ENCODE measurements at regions not wholly inside any gene's neighbourhood (a gene's known extent, or its start where the extent isn't known, plus 50 kb on each side); places are given as distances from the start of the nearest gene placed in this dataset.

DNA sequence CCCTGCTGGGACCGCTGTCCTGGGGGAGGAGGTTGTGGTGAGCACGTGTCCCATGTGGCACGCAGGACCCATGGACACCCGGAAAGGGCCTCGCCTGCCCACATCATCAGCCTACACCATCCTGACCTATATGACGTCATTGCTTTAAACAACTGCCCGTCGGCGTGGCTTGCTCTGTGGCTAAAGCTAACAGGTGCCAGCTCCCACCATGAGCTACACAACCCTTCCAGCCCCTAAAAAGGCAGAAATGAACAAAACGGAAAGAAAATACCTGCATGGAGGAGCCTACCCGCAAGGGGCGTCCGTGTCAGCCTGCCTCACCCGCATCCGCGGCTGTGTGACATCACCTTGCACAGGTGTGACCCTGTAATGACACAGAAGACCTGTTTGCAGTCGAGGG lies 481.8 kb downstream of the BRD1 start (continued):
- TF ChIP-seq, protein P1, sequence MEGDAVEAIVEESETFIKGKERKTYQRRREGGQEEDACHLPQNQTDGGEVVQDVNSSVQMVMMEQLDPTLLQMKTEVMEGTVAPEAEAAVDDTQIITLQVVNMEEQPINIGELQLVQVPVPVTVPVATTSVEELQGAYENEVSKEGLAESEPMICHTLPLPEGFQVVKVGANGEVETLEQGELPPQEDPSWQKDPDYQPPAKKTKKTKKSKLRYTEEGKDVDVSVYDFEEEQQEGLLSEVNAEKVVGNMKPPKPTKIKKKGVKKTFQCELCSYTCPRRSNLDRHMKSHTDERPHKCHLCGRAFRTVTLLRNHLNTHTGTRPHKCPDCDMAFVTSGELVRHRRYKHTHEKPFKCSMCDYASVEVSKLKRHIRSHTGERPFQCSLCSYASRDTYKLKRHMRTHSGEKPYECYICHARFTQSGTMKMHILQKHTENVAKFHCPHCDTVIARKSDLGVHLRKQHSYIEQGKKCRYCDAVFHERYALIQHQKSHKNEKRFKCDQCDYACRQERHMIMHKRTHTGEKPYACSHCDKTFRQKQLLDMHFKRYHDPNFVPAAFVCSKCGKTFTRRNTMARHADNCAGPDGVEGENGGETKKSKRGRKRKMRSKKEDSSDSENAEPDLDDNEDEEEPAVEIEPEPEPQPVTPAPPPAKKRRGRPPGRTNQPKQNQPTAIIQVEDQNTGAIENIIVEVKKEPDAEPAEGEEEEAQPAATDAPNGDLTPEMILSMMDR (conservative IDR thresholded peaks at IDR 0.05; ENCODE audit: low read depth in 2 of 2) = no peak
- TF ChIP-seq ZNF114 (CRISPR knock-in tag; IDR thresholded peaks at IDR 0.05) = no peak
- TF ChIP-seq, protein P2, sequence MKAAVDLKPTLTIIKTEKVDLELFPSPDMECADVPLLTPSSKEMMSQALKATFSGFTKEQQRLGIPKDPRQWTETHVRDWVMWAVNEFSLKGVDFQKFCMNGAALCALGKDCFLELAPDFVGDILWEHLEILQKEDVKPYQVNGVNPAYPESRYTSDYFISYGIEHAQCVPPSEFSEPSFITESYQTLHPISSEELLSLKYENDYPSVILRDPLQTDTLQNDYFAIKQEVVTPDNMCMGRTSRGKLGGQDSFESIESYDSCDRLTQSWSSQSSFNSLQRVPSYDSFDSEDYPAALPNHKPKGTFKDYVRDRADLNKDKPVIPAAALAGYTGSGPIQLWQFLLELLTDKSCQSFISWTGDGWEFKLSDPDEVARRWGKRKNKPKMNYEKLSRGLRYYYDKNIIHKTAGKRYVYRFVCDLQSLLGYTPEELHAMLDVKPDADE (IDR thresholded peaks at IDR 0.05) = no peak
- no peak for TF ChIP-seq POLR2AphosphoS5 (IDR thresholded peaks at IDR 0.05; ENCODE audit: low read depth)

DNA sequence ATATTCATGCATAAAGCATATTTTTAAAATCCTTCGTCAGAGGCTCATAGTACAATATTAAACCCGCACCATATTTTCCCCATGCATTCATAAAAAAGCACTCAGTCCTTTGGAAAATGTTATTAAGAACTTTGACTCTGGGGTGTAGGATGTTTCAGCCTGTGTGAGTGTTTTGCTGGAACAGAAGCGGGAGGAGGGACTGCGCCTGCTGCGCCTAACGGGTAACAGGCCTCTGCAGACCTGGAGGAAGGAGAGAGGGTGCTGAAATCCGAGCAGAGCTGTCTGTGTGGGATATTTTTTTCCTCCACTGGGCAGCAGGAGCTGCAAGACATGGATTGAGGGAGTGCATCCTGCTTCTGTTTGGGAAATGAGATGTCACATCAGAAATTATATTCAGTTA lies 483.0 kb downstream of the BRD1 start:
- no peaks in the 10 kb centered on the region for H4K20me1 ChIP-seq (replicated peaks; ENCODE audit: insufficient read depth)
- DNase-seq (ENCODE audit: low spot score) (no peak), ATAC-seq (peak; percentile 31; the same call in 1 of the 3 replicates)
- H3K9me2 ChIP-seq (ENCODE audit: insufficient read depth) = no peaks in the 10 kb centered on the region
- no peaks in the 10 kb centered on the region for H3F3A ChIP-seq (replicated peaks; ENCODE audit: low read depth)
- H3K27me3 ChIP-seq (ENCODE audit: insufficient read depth) = no peaks in the 10 kb centered on the region
- peaks cover 12% of the 10 kb centered on the region for H3K27me3 Mint-ChIP-seq (ENCODE audit: insufficient read depth, low read depth, poor library complexity)
- H3K27ac Mint-ChIP-seq = no peak overlapping the region
- no peaks in the 10 kb centered on the region for H3K4me1 ChIP-seq (ENCODE audit: insufficient read depth)
- no peaks in the 10 kb centered on the region for H3K9me3 Mint-ChIP-seq
- no peak overlapping the region for H3K4me3 ChIP-seq
- H3K79me2 ChIP-seq (replicated peaks; ENCODE audit: insufficient read depth) = no peaks in the 10 kb centered on the region
- peaks cover 4% of the 10 kb centered on the region; the same call in 1 of the 2 replicates for H3K36me3 ChIP-seq (ENCODE audit: insufficient read depth)
- no peak overlapping the region for H3K4me2 ChIP-seq
- H2AFZ ChIP-seq = no peak overlapping the region
- peaks cover 9% of the 10 kb centered on the region; the same call in 2 of the 3 replicates for H3K4me1 Mint-ChIP-seq
- H3K27ac ChIP-seq (ENCODE audit: low read depth) = no peak overlapping the region
- H3K4me3 Mint-ChIP-seq = no peak overlapping the region
- no peaks in the 10 kb centered on the region; the same call in 2 of the 3 replicates for H3K36me3 Mint-ChIP-seq (ENCODE audit: low read depth)
- TF ChIP-seq, protein P1 (conservative IDR thresholded peaks at IDR 0.05; ENCODE audit: low read depth in 2 of 2) = no peak
- TF ChIP-seq STAT1 (IDR thresholded peaks at IDR 0.05; ENCODE audit: unreplicated experiment) (no peak), ZNF114 (CRISPR knock-in tag; IDR thresholded peaks at IDR 0.05) (no peak), ZNF331 (CRISPR knock-in tag; IDR thresholded peaks at IDR 0.05; ENCODE audit: low read depth) (no peak), JUNB (IDR thresholded peaks at IDR 0.05; ENCODE audit: unreplicated experiment) (no peak), POLR2AphosphoS5 (IDR thresholded peaks at IDR 0.05; ENCODE audit: low read depth) (no peak), CREB1 (CRISPR knock-in tag; IDR thresholded peaks at IDR 0.05; ENCODE audit: low read depth) (no peak), EZH2phosphoT487 (IDR thresholded peaks at IDR 0.05; ENCODE audit: unreplicated experiment) (no peak)
- TF ChIP-seq, protein P3, sequence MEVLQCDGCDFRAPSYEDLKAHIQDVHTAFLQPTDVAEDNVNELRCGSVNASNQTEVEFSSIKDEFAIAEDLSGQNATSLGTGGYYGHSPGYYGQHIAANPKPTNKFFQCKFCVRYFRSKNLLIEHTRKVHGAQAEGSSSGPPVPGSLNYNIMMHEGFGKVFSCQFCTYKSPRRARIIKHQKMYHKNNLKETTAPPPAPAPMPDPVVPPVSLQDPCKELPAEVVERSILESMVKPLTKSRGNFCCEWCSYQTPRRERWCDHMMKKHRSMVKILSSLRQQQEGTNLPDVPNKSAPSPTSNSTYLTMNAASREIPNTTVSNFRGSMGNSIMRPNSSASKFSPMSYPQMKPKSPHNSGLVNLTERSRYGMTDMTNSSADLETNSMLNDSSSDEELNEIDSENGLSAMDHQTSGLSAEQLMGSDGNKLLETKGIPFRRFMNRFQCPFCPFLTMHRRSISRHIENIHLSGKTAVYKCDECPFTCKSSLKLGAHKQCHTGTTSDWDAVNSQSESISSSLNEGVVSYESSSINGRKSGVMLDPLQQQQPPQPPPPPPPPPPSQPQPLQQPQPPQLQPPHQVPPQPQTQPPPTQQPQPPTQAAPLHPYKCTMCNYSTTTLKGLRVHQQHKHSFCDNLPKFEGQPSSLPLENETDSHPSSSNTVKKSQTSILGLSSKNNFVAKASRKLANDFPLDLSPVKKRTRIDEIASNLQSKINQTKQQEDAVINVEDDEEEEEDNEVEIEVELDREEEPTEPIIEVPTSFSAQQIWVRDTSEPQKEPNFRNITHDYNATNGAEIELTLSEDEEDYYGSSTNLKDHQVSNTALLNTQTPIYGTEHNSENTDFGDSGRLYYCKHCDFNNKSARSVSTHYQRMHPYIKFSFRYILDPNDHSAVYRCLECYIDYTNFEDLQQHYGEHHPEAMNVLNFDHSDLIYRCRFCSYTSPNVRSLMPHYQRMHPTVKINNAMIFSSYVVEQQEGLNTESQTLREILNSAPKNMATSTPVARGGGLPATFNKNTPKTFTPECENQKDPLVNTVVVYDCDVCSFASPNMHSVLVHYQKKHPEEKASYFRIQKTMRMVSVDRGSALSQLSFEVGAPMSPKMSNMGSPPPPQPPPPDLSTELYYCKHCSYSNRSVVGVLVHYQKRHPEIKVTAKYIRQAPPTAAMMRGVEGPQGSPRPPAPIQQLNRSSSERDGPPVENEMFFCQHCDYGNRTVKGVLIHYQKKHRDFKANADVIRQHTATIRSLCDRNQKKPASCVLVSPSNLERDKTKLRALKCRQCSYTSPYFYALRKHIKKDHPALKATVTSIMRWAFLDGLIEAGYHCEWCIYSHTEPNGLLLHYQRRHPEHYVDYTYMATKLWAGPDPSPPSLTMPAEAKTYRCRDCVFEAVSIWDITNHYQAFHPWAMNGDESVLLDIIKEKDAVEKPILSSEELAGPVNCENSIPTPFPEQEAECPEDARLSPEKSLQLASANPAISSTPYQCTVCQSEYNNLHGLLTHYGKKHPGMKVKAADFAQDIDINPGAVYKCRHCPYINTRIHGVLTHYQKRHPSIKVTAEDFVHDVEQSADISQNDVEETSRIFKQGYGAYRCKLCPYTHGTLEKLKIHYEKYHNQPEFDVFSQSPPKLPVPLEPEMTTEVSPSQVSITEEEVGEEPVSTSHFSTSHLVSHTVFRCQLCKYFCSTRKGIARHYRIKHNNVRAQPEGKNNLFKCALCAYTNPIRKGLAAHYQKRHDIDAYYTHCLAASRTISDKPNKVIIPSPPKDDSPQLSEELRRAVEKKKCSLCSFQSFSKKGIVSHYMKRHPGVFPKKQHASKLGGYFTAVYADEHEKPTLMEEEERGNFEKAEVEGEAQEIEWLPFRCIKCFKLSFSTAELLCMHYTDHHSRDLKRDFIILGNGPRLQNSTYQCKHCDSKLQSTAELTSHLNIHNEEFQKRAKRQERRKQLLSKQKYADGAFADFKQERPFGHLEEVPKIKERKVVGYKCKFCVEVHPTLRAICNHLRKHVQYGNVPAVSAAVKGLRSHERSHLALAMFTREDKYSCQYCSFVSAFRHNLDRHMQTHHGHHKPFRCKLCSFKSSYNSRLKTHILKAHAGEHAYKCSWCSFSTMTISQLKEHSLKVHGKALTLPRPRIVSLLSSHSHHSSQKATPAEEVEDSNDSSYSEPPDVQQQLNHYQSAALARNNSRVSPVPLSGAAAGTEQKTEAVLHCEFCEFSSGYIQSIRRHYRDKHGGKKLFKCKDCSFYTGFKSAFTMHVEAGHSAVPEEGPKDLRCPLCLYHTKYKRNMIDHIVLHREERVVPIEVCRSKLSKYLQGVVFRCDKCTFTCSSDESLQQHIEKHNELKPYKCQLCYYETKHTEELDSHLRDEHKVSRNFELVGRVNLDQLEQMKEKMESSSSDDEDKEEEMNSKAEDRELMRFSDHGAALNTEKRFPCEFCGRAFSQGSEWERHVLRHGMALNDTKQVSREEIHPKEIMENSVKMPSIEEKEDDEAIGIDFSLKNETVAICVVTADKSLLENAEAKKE (CRISPR knock-in tag; IDR thresholded peaks at IDR 0.05) = no peak
- TF ChIP-seq, protein P2 (IDR thresholded peaks at IDR 0.05) = no peak

Data from GM23338 (cell line).